Upper lobe of right lung (tissue), 1 donor: ENCODE measurements at regions not wholly inside any gene's neighbourhood (a gene's known extent, or its start where the extent isn't known, plus 50 kb on each side); places are given as distances from the start of the nearest gene placed in this dataset.

Source experiments
- ATAC-seq: fragments of 200-7000 bp; cut with Tn5 transposase; one replicate; pipeline ENCODE4 v1.9.1; 2020; ENCODE audit warnings: mild to moderate bottlenecking, moderate library complexity
- DNase-seq: peaks from one replicate; pipeline ENCODE4 v3.0.0-alpha.2; 2020
- H3K27ac ChIP-seq: fragments of 200-600 bp; one replicate; pipeline ENCODE4 v1.8.0; 2022
- H3K27me3 ChIP-seq: fragments of 200-600 bp; one replicate; pipeline ENCODE4 v1.8.0; 2022; ENCODE audit warnings: mild to moderate bottlenecking
- H3K36me3 ChIP-seq: fragments of 200-600 bp; one replicate; pipeline ENCODE4 v1.8.0; 2022
- H3K4me1 ChIP-seq: fragments of 200-600 bp; one replicate; pipeline ENCODE4 v1.8.0; 2022
- H3K4me3 ChIP-seq: fragments of 200-600 bp; one replicate; pipeline ENCODE4 v1.8.0; 2022; ENCODE audit warnings: mild to moderate bottlenecking
- H3K9me3 ChIP-seq: fragments of 200-600 bp; one replicate; pipeline ENCODE4 v1.8.0; 2022
- CTCF ChIP-seq: fragments of 200-600 bp; IDR thresholded peaks from one replicate; pipeline ENCODE4 v1.8.0; 2022; ENCODE audit warnings: antibody characterized with exemption
- intact Hi-C: fragments of 100-400 bp; cut with DNase I; formaldehyde crosslinking; loops from one replicate; pipeline ENCODE4 v1.11.0; 2022
- donor health status: DM: no; HTN: yes; CAD: no; lungs with severe emphysema.

GRCh38 chr1:221850470-221851187, 108.7 kb upstream of the DUSP10 start:
- Histone ChIP-seq H3K4me1 (no peaks in the 10 kb centered on the region), H3K36me3 (no peaks in the 10 kb centered on the region), H3K9me3 (no peaks in the 10 kb centered on the region), H3K4me3 (no peak overlapping the region), H3K27me3 (no peaks in the 10 kb centered on the region), H3K27ac (no peak overlapping the region)
- DNase-seq (no peak), ATAC-seq (no peak)
- intact Hi-C loops: no loop called here
- no peak for TF ChIP-seq CTCF

- Histone ChIP-seq H3K36me3 (no peaks in the 10 kb centered on the region), H3K27ac (no peak overlapping the region), H3K4me1 (no peaks in the 10 kb centered on the region), H3K27me3 (no peaks in the 10 kb centered on the region), H3K4me3 (no peak overlapping the region), H3K9me3 (no peaks in the 10 kb centered on the region)
- DNase-seq (no peak), ATAC-seq (no peak)
- TF ChIP-seq CTCF: no peak
- intact Hi-C loops: no loop called here
Observed at GRCh38 chr1:221849897-221850296, 108.0 kb upstream of the DUSP10 start.

- no peaks in the 10 kb centered on the region for H3K27me3 ChIP-seq
- intact Hi-C loops: no loop called here
- ATAC-seq (no peak), DNase-seq (no peak)
- H3K4me3 ChIP-seq: no peak overlapping the region
- H3K4me1 ChIP-seq: no peaks in the 10 kb centered on the region
- no peaks in the 10 kb centered on the region for H3K36me3 ChIP-seq
- H3K27ac ChIP-seq: no peak overlapping the region
- TF ChIP-seq CTCF: no peak
- H3K9me3 ChIP-seq: no peaks in the 10 kb centered on the region
Observed at GRCh38 chr1:221849110-221849509, 107.2 kb upstream of the DUSP10 start.

GRCh38 chr1:221847676-221848075, 105.8 kb upstream of the DUSP10 start:
- DNase-seq (no peak), ATAC-seq (no peak)
- Histone ChIP-seq H3K27me3 (no peaks in the 10 kb centered on the region), H3K9me3 (no peaks in the 10 kb centered on the region), H3K4me1 (no peaks in the 10 kb centered on the region), H3K36me3 (no peaks in the 10 kb centered on the region), H3K27ac (no peak overlapping the region), H3K4me3 (no peak overlapping the region)
- intact Hi-C loops: no loop called here
- TF ChIP-seq CTCF: no peak

- TF ChIP-seq CTCF: no peak
- intact Hi-C loops: no loop called here
- Histone ChIP-seq H3K27me3 (no peaks in the 10 kb centered on the region), H3K36me3 (no peaks in the 10 kb centered on the region), H3K9me3 (no peaks in the 10 kb centered on the region), H3K4me3 (no peak overlapping the region), H3K4me1 (no peaks in the 10 kb centered on the region), H3K27ac (no peak overlapping the region)
- ATAC-seq (no peak), DNase-seq (no peak)
Observed at GRCh38 chr1:221845650-221846371, 103.9 kb upstream of the DUSP10 start.
